Lung (tissue), 11 donors: ENCODE measurements at regions not wholly inside any gene's neighbourhood (a gene's known extent, or its start where the extent isn't known, plus 50 kb on each side); places are given as distances from the start of the nearest gene placed in this dataset.

Experiments
- ATAC-seq: fragments of 200-7000 bp; cut with Tn5 transposase; one replicate; pipeline ENCODE4 v1.9.1; 2020; ENCODE audit warnings: moderate number of reproducible peaks; ENCODE audit not compliant: insufficient read depth, low FRiP score
- DNase-seq, 3 donors: peaks; one replicate each; pipeline ENCODE4 v3.0.0-alpha.2; 2013 to 2017
- H3K27ac ChIP-seq, 2 donors: one replicate each; pipeline ENCODE4 v1.5.1; 2013; ENCODE audit warnings: mild to moderate bottlenecking in 2 of 2, moderate library complexity in 2 of 2, control low read depth in 1 of 2, inconsistent platforms in 1 of 2, low read depth in 1 of 2, low read length in 1 of 2
- H3K27me3 ChIP-seq, 3 donors: one replicate each; pipeline ENCODE4 v1.5.1; 2013; ENCODE audit warnings: low read length in 2 of 3; ENCODE audit not compliant: control insufficient read depth in 3 of 3, insufficient read depth in 3 of 3
- H3K36me3 ChIP-seq, 4 donors: one replicate each; pipeline ENCODE4 v1.5.1; 2013; ENCODE audit warnings: low read length in 4 of 4, mild to moderate bottlenecking in 1 of 4, moderate library complexity in 1 of 4; ENCODE audit not compliant: control insufficient read depth in 4 of 4, insufficient read depth in 4 of 4
- H3K4me1 ChIP-seq, 5 donors: one replicate each; pipeline ENCODE4 v1.5.1; 2013; ENCODE audit warnings: low read length in 5 of 5, mild to moderate bottlenecking in 2 of 5, moderate library complexity in 1 of 5; ENCODE audit not compliant: control insufficient read depth in 5 of 5, insufficient read depth in 5 of 5
- H3K4me3 ChIP-seq: one replicate; pipeline ENCODE4 v1.5.1; 2013; ENCODE audit warnings: mild to moderate bottlenecking, control low read depth, moderate library complexity
- H3K9ac ChIP-seq, 2 donors: one replicate each; pipeline ENCODE4 v1.5.1; 2013; ENCODE audit warnings: low read length in 2 of 2, control low read depth in 1 of 2; ENCODE audit not compliant: insufficient read depth in 1 of 2
- H3K9me3 ChIP-seq, 4 donors: one replicate each; pipeline ENCODE4 v1.5.1; 2013; ENCODE audit warnings: low read length in 3 of 4, mild to moderate bottlenecking in 1 of 4, moderate library complexity in 1 of 4; ENCODE audit not compliant: control insufficient read depth in 4 of 4, insufficient read depth in 3 of 4
- WGBS, 2 donors: extraction: QIAGEN DNeasy Blood & Tissue Kit; methylation state at CpG; one replicate each; pipeline ENCODE4 v1.1.7; 2013; 5-methylcytosine and 5-hydroxymethylcytosine counted together
- TF ChIP-seq, protein P1 (sequence below): IDR thresholded peaks from 2 replicates; pipeline ENCODE4 v1.5.1; 2012; ENCODE audit warnings: mild to moderate bottlenecking; ENCODE audit errors: control extremely low read depth, extremely low read depth
- donor health status: control.
- donor health status: control.
- donor health status: Bipolar disorder and iron deficiency.
- donor health status: healthy.
- donor health status: DM: yes; HTN: yes; CAD: no.

DNA sequence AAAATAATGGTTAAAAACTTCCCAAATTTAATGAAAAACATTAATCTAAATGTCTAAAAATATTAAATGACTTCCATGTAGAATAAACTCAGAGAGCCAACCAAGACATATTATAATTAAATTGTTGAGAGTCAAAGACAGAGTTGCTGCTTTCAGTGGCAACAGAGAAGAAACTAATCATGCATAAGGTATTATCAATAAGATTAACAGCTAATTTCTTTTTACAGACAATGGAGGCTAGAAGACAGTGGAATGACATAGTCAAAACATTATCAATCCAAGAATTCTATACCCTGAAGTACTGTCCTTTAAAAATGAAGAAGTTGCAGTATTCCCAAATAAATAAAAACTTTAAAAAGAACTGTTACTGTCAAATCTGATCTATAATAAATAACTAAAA, 268.7 kb downstream of the IRX2 start:
- ATAC-seq, result no peak
- no peak for DNase-seq
- Histone ChIP-seq H3K36me3 (no peaks in the 10 kb centered on the region), H3K9ac (no peak overlapping the region), H3K9me3 (peaks cover 0 to 7% (median 3%) of the 10 kb centered on the region in 4 donors), H3K4me1 (no peaks in the 10 kb centered on the region), H3K4me3 (no peak overlapping the region), H3K27me3 (no peaks in the 10 kb centered on the region), H3K27ac (no peak overlapping the region)
- TF ChIP-seq, protein P1, sequence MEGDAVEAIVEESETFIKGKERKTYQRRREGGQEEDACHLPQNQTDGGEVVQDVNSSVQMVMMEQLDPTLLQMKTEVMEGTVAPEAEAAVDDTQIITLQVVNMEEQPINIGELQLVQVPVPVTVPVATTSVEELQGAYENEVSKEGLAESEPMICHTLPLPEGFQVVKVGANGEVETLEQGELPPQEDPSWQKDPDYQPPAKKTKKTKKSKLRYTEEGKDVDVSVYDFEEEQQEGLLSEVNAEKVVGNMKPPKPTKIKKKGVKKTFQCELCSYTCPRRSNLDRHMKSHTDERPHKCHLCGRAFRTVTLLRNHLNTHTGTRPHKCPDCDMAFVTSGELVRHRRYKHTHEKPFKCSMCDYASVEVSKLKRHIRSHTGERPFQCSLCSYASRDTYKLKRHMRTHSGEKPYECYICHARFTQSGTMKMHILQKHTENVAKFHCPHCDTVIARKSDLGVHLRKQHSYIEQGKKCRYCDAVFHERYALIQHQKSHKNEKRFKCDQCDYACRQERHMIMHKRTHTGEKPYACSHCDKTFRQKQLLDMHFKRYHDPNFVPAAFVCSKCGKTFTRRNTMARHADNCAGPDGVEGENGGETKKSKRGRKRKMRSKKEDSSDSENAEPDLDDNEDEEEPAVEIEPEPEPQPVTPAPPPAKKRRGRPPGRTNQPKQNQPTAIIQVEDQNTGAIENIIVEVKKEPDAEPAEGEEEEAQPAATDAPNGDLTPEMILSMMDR, result no peak

DNA sequence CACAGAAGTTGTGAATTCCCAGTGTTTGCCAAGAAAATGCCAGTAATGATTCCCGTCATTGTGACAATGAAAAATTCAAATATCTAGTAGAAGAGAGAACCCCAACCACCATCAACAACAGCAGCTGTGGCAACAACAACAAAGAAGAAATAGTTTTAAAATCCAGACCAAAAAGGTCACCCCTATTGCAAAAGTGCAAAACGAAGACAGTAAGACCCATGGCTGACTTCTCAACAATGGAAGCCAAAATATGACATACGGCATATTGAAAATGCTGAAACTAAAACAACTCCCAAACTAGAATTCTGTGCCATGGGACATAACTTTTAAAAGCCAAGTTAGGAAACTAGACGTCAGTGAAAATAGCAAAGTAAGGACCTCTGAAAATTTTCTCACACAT, 270.6 kb downstream of the IRX2 start:
- H3K4me1 ChIP-seq, result no peaks in the 10 kb centered on the region
- ATAC-seq (no peak), DNase-seq (peak in 2 of 3 donors; percentile 42 to 59)
- TF ChIP-seq, protein P1, result no peak
- 70 to 85% methylated on average over 4 of the region's 4 CpGs for WGBS, 2 donors
- no peaks in the 10 kb centered on the region for H3K36me3 ChIP-seq
- no peaks in the 10 kb centered on the region for H3K27me3 ChIP-seq
- H3K4me3 ChIP-seq, result no peak overlapping the region
- no peak overlapping the region for H3K9ac ChIP-seq
- peaks cover 0 to 9% (median 4%) of the 10 kb centered on the region in 4 donors for H3K9me3 ChIP-seq
- no peak overlapping the region for H3K27ac ChIP-seq

DNA sequence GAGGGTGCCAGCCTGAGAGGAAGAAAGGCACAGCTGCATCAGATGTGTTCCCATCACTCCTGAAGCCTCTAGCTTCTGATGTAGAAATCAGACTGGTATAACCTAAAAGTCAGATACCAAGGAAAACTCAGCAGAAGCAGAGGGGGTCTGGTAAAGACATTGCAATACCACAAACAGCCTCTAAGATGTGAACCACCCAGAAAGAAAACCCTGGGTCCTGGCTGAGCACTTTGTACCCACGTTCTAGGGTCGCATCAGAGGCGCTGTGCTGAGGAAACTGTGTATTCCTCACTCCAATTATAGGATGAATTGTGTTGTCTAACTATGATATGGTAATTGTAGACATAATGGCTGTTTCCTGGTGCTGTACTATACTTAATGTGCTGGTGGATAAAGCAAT, 275.6 kb downstream of the IRX2 start:
- H3K4me1 ChIP-seq, result no peaks in the 10 kb centered on the region
- TF ChIP-seq, protein P1, result no peak
- H3K27me3 ChIP-seq, result no peaks in the 10 kb centered on the region
- H3K9ac ChIP-seq, result no peak overlapping the region
- no peaks in the 10 kb centered on the region for H3K36me3 ChIP-seq
- H3K4me3 ChIP-seq, result no peak overlapping the region
- DNase-seq, result no peak
- ATAC-seq, result peak; percentile 19
- no peak overlapping the region for H3K27ac ChIP-seq
- 76 to 80% methylated on average over 3 of the region's 3 CpGs for WGBS, 2 donors
- H3K9me3 ChIP-seq, result peaks cover 0 to 9% (median 0%) of the 10 kb centered on the region in 4 donors

DNA sequence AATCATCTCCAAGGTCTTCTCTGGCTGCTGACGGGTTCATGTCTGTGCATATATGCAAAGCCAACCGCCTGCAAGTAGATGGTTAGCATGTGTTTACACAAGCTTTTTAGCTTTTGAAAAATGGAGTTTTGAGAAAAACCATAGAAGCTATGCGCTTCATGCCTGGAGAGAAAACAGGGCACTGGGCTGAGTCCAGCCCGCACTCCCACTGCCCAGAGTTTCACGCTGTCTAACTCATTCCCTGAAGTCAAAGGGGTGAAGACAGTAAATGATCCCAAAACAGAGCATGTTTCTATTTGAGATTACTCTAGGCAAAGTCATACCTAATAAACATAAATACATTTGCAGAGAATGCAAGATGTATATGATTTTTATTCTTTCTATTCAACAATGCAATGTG, 278.8 kb downstream of the IRX2 start:
- H3K36me3 ChIP-seq, result no peaks in the 10 kb centered on the region
- no peaks in the 10 kb centered on the region for H3K4me1 ChIP-seq
- H3K9me3 ChIP-seq, result peaks cover 0 to 5% (median 0%) of the 10 kb centered on the region in 4 donors
- no peaks in the 10 kb centered on the region for H3K27me3 ChIP-seq
- DNase-seq, result no peak
- WGBS, 2 donors, result 85 to 89% methylated on average over 5 of the region's 5 CpGs
- H3K9ac ChIP-seq, result no peak overlapping the region
- H3K4me3 ChIP-seq, result no peak overlapping the region
- ATAC-seq, result no peak
- TF ChIP-seq, protein P1, result no peak
- H3K27ac ChIP-seq, result no peak overlapping the region
